HepG2 (cell line): ENCODE measurements at regions not wholly inside any gene's neighbourhood (a gene's known extent, or its start where the extent isn't known, plus 50 kb on each side); places are given as distances from the start of the nearest gene placed in this dataset.

ENCODE experiments used
- CHCHD3 ChIP-seq: sonication (generic); formaldehyde crosslinking; IDR thresholded peaks from 2 replicates; pipeline ENCODE4 v1.8.0; 2022; ENCODE audit warnings: mild to moderate bottlenecking, missing genetic modification reagents, moderate library complexity
- CHD4 ChIP-seq: fragments of 200-600 bp; sonication (generic); IDR thresholded peaks from 2 replicates; pipeline ENCODE4 v1.7.0; 2017; ENCODE audit warnings: mild to moderate bottlenecking, low read length, borderline replicate concordance
- ELK4 ChIP-seq: sonication (generic); formaldehyde crosslinking; IDR thresholded peaks from 2 replicates; pipeline ENCODE4 v1.9.0; 2021; ENCODE audit warnings: missing genetic modification reagents, borderline replicate concordance
- IRF1 ChIP-seq: sonication (generic); formaldehyde crosslinking; IDR thresholded peaks from 2 replicates; pipeline ENCODE4 v1.4.0; 2020; ENCODE audit warnings: low read depth, mild to moderate bottlenecking, missing genetic modification reagents
- KLF6 ChIP-seq: IDR thresholded peaks from 2 replicates; pipeline ENCODE4 v1.8.0; 2016; ENCODE audit warnings: missing biosample characterization, missing genetic modification reagents
- MXD1 ChIP-seq: sonication (generic); formaldehyde crosslinking; IDR thresholded peaks from 2 replicates; pipeline ENCODE4 v1.4.0; 2020; ENCODE audit warnings: mild to moderate bottlenecking, missing genetic modification reagents
- NR1H2 ChIP-seq: sonication (generic); formaldehyde crosslinking; IDR thresholded peaks from 2 replicates; pipeline ENCODE4 v1.8.1; 2022; ENCODE audit warnings: low read depth, missing genetic modification reagents, borderline replicate concordance
- TBX2 ChIP-seq: sonication (generic); formaldehyde crosslinking; IDR thresholded peaks from 2 replicates; pipeline ENCODE4 v1.5.0; 2020; ENCODE audit warnings: missing genetic modification reagents, mild to moderate bottlenecking, borderline replicate concordance
- TCF12 ChIP-seq, 2 experiments: fragments of 450-650 bp in 1 of 2; sonication (generic) in 1 of 2; formaldehyde crosslinking in 1 of 2; IDR thresholded peaks; 2 replicates each; pipeline versions ENCODE4 v1.6.1 to v1.8.0; 2017 to 2022; ENCODE audit warnings: antibody characterized with exemption in 1 of 2, mild to moderate bottlenecking in 1 of 2, missing genetic modification reagents in 1 of 2, moderate library complexity in 1 of 2
- ZBTB7A ChIP-seq: sonication (generic); formaldehyde crosslinking; IDR thresholded peaks from 2 replicates; pipeline ENCODE4 v1.8.0; 2022; ENCODE audit warnings: mild to moderate bottlenecking, missing genetic modification reagents
- ZFP91 ChIP-seq: sonication (generic); formaldehyde crosslinking; IDR thresholded peaks from 2 replicates; pipeline ENCODE4 v1.9.0; 2022; ENCODE audit warnings: missing genetic modification reagents, mild to moderate bottlenecking, borderline replicate concordance
- ZFX ChIP-seq: sonication (generic); formaldehyde crosslinking; IDR thresholded peaks from 2 replicates; pipeline ENCODE4 v1.4.0; 2020; ENCODE audit warnings: mild to moderate bottlenecking, low read depth, missing genetic modification reagents, moderate library complexity
- ZHX2 ChIP-seq, 2 experiments: sonication (generic) in 1 of 2; formaldehyde crosslinking in 1 of 2; IDR thresholded peaks; 2 replicates each; pipeline versions ENCODE4 v1.6.1 to v1.9.0; 2014 to 2022; ENCODE audit warnings: antibody characterized with exemption in 1 of 2, borderline replicate concordance in 1 of 2, inconsistent platforms in 1 of 2, low read depth in 1 of 2, missing genetic modification reagents in 1 of 2
- ZNF296 ChIP-seq: sonication (generic); formaldehyde crosslinking; conservative IDR thresholded peaks from 2 replicates; pipeline ENCODE4 v1.5.0; 2020; ENCODE audit warnings: mild to moderate bottlenecking, missing genetic modification reagents
- ZNF343 ChIP-seq: sonication (generic); formaldehyde crosslinking; IDR thresholded peaks from 2 replicates; pipeline ENCODE4 v1.4.0; 2020; ENCODE audit warnings: mild to moderate bottlenecking, missing genetic modification reagents
- ZNF510 ChIP-seq: sonication (generic); formaldehyde crosslinking; IDR thresholded peaks from 2 replicates; pipeline ENCODE4 v1.4.0; 2020; ENCODE audit warnings: low read depth, mild to moderate bottlenecking, missing genetic modification reagents
- ZNF670 ChIP-seq: sonication (generic); formaldehyde crosslinking; IDR thresholded peaks from 2 replicates; pipeline ENCODE4 v1.8.0; 2022; ENCODE audit warnings: mild to moderate bottlenecking, missing genetic modification reagents, borderline replicate concordance
- TF ChIP-seq, protein P1 (sequence below): sonication (generic); formaldehyde crosslinking; IDR thresholded peaks from 2 replicates; pipeline ENCODE4 v1.8.1; 2023; ENCODE audit warnings: missing genetic modification reagents, inconsistent platforms, borderline replicate concordance

DNA sequence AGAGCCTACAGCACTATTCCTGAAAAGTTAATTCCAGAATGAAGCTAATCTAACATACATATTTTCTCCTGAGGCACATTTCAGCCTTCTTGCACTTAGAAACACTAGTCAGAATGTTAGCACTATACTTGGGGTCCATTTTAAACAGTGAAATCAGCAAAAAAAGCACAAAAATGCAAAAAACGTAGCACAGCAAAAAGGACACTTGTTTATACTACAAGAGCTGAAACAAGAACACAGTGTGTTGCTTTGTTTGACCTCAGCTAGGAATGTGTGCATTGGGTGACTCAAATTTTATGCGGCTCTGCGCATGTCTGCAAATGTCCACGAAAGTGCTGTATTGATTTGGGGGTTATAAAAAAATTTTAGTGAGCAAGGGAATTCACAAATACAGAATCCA lies 226.2 kb downstream of the KCNRG start (continued):
- TF ChIP-seq ZNF670 (CRISPR knock-in tag) (no peak), ZNF343 (CRISPR knock-in tag) (no peak), ZFX (no peak), ZHX2 (IDR thresholded peaks at IDR 0.05; ENCODE audit: low read depth) (no peak), ZHX2 (CRISPR knock-in tag; IDR thresholded peaks at IDR 0.05; ENCODE audit: borderline replicate concordance) (no peak), ZBTB7A (CRISPR knock-in tag) (no peak), TCF12 (IDR thresholded peaks at IDR 0.05) (no peak), TCF12 (CRISPR knock-in tag; IDR thresholded peaks at IDR 0.05) (no peak), KLF6 (no peak), ZNF510 (CRISPR knock-in tag) (no peak), CHCHD3 (no peak), ZNF296 (CRISPR knock-in tag) (no peak), NR1H2 (no peak), MXD1 (no peak), IRF1 (CRISPR knock-in tag) (no peak), ELK4 (no peak), TBX2 (CRISPR knock-in tag) (no peak), CHD4 (no peak), ZFP91 (CRISPR knock-in tag) (no peak)
- TF ChIP-seq, protein P1, sequence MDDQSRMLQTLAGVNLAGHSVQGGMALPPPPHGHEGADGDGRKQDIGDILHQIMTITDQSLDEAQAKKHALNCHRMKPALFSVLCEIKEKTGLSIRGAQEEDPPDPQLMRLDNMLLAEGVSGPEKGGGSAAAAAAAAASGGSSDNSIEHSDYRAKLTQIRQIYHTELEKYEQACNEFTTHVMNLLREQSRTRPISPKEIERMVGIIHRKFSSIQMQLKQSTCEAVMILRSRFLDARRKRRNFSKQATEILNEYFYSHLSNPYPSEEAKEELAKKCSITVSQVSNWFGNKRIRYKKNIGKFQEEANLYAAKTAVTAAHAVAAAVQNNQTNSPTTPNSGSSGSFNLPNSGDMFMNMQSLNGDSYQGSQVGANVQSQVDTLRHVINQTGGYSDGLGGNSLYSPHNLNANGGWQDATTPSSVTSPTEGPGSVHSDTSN (CRISPR knock-in tag): no peak
